LNCaP clone FGC (cell line): ENCODE measurements at regions not wholly inside any gene's neighbourhood (a gene's known extent, or its start where the extent isn't known, plus 50 kb on each side); places are given as distances from the start of the nearest gene placed in this dataset.

Experiments used
- DNase-seq: peaks from one replicate; pipeline ENCODE4 v3.0.0-alpha.2; 2011; ENCODE audit warnings: low read depth
- H3K4me3 ChIP-seq: 2 replicates; pipeline ENCODE4 v1.5.1; 2011; ENCODE audit warnings: mild to moderate bottlenecking, low read depth, low read length, control low read depth
- TF ChIP-seq, protein P1 (sequence below): IDR thresholded peaks from 2 replicates; pipeline ENCODE4 v1.5.1; 2012; ENCODE audit warnings: mild to moderate bottlenecking; ENCODE audit not compliant: control insufficient read depth, insufficient read depth; ENCODE audit errors: extremely low read depth

DNA sequence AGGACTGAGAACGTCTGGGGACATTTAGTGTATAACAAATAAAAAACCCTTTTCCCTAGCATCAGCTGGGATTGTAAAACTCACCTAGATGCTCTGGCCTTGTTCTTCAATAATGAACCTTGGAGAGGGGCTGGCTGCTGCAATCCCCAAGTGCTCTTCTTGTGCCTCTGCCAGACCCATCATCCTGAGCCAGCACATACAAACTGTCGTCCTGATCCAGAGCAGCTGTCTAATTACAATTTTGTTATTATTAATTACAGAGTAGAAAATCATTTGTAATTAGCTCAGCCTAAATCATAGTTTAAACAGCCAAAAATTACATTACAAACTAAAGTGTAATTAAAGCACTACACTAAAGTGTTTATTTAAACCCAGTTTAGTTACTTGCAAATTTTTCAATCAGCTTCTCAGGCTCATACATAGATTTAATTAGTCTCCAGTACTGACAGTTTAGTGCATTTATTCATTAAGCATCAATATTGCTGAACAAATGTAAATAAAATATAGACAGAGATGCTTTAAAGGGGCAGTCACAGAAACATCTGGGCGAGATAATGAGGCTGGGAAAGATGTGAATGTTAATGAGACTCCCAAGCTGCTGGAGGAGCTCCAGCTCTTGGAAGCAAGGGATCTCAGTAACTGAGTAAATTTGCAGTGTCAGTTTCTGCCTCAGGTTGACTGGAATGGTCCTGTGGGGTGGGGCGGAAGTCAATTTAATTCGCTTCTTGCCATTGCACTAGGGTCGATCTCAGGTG lies 632.3 kb upstream of the TLE4 start:
- no peak overlapping the region for H3K4me3 ChIP-seq
- TF ChIP-seq, protein P1, sequence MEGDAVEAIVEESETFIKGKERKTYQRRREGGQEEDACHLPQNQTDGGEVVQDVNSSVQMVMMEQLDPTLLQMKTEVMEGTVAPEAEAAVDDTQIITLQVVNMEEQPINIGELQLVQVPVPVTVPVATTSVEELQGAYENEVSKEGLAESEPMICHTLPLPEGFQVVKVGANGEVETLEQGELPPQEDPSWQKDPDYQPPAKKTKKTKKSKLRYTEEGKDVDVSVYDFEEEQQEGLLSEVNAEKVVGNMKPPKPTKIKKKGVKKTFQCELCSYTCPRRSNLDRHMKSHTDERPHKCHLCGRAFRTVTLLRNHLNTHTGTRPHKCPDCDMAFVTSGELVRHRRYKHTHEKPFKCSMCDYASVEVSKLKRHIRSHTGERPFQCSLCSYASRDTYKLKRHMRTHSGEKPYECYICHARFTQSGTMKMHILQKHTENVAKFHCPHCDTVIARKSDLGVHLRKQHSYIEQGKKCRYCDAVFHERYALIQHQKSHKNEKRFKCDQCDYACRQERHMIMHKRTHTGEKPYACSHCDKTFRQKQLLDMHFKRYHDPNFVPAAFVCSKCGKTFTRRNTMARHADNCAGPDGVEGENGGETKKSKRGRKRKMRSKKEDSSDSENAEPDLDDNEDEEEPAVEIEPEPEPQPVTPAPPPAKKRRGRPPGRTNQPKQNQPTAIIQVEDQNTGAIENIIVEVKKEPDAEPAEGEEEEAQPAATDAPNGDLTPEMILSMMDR, result no peak
- no peak for DNase-seq

DNA sequence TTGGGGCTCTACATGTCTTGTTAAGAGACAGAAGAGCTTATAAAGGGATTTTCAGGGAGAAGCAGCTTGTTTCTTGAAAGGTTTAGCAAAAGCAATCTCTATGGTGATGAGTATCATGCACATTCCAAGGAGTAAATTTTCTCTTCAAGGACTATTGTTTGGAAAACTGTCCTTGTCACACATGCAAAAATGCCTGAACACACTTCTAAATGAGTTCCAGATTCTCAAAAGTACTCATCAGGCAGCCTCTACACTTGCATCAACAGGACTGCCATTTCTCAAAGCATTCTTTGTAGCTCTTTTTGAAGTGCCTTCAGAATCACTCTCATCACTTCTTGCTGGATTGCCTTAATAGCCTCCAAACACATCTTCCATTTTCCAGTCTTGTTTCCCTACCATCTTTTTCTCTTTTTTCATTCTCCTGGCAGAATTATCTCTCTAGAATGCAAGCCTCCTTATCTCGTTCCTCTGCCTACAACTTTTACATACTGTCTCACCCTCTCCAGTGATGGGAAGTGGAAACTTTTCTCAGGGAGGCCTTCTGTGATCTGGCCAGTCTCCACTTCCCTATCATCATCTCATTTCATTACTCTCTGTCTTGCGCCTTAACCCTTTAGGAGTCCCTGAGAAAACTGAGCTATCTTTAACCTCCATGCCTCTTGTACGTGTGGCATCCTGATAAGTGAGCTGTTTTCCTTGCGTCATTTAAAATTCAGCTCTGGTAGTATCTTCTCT lies 631.5 kb upstream of the TLE4 start:
- H3K4me3 ChIP-seq, result no peak overlapping the region
- DNase-seq, result no peak
- TF ChIP-seq, protein P1, result no peak

DNA sequence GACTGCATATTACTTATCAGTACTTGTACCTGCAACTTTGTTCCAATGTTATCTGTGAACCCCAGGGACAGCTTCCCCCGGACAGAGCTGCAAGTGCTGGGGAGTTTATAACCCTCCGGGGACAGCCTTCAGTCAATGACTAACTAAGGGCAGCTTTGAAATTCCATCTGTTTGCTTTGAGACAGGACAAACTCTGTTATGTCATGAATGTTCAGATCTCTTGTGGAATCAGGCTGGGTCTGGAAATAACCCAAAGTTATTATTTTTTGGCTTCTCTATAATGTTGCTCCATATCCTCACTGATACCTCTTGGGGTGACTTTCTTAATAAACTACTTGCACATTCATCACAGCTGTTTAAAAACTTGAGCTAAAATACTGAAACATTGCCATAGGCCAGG lies 617.5 kb upstream of the TLE4 start:
- DNase-seq, result no peak
- no peak overlapping the region for H3K4me3 ChIP-seq
- TF ChIP-seq, protein P1, result no peak

DNA sequence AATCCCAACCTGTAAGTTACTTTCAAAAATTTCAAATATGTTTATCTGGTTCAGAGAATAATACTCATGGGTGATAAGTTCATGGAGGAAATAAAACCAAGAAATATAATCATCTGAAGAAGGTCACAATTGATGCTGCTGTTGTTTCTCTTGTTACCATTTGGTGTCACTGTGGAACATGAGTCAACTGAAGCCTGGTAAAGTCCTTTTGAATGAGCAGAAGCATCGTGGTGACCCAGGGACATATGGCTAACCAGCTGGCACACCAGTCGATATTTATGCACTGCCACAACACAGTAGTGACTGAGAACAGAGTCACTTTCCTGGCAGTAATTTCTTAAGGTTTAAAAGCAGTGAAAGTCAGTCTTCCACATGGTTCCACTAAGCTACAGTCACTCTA lies 612.9 kb upstream of the TLE4 start:
- DNase-seq, result no peak
- TF ChIP-seq, protein P1, result 0 out of 2 replicates have a peak, but pooled peaks have one; percentile 17
- H3K4me3 ChIP-seq, result no peak overlapping the region

DNA sequence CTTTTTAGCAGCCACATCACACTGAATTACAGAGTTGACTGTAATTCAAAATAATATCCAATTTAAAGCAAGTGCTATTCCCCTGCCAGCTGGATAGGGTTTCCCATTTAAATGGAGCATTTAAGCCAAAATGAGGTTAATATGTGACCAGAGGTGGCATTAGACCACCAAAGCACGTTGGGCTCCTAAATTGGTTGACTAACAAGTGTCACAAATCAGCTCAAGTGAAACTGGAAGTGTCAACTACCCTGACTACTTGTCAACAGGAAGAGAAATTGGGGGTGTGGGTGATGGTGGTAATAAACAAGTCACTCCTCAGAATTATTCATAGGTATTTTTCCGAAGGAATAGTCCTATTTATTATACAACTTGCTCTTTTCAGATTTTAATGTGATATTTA lies 609.6 kb upstream of the TLE4 start:
- no peak overlapping the region for H3K4me3 ChIP-seq
- no peak for DNase-seq
- TF ChIP-seq, protein P1, result no peak

DNA sequence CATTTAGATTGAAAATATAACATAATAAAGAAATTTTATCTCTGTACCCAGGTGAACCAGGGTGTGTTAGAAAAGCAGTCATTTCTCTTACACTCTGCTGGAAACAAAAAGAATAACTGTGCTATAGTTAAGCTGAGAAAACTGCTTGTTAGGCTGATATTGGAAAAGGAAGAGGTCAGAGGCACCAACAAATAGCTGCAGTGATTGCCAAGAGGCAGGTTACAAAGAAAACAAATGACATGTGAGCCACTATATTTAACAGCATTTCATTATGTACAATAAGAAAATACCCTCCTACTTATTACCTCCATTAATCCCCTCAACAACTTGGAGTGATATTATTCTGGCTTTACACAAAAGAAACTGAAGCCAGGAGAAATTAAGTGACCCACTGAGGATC lies 607.9 kb upstream of the TLE4 start:
- no peak overlapping the region for H3K4me3 ChIP-seq
- TF ChIP-seq, protein P1, result no peak
- DNase-seq, result no peak
